Adrenal gland (tissue), 9 donors: ENCODE measurements at regions not wholly inside any gene's neighbourhood (a gene's known extent, or its start where the extent isn't known, plus 50 kb on each side); places are given as distances from the start of the nearest gene placed in this dataset.

Experiments used
- DNase-seq, 7 donors: peaks; one replicate each; pipeline ENCODE4 v3.0.0-alpha.2; 2019 to 2020
- H3K27ac ChIP-seq, 5 donors: fragments of 200-600 bp; sonication (generic) in 4 of 5; 1 replicate in 3 of 5; 2 replicates in 2 of 5; pipeline versions ENCODE4 v1.5.1 to v1.8.0; 2016 to 2020; ENCODE audit warnings: mild to moderate bottlenecking in 1 of 5
- H3K27me3 ChIP-seq: fragments of 200-600 bp; 2 replicates; pipeline ENCODE4 v1.8.0; 2021
- H3K36me3 ChIP-seq, 2 donors: fragments of 200-600 bp; replicated peaks in 1 of 2; 1 replicate in 1 of 2; 2 replicates in 1 of 2; pipeline versions ENCODE4 v1.5.1 to v1.8.0; 2018 to 2022
- H3K4me1 ChIP-seq, 2 donors: fragments of 200-600 bp; replicated peaks in 1 of 2; 1 replicate in 1 of 2; 2 replicates in 1 of 2; pipeline versions ENCODE4 v1.5.1 to v1.8.0; 2018 to 2021
- H3K4me3 ChIP-seq, 4 donors: fragments of 200-600 bp; sonication (generic) in 3 of 4; one replicate each; pipeline ENCODE4 v1.5.1; 2016 to 2018
- H3K9me3 ChIP-seq, 3 donors: fragments of 200-600 bp; sonication (generic) in 1 of 3; replicated peaks in 1 of 3; 1 replicate in 2 of 3; 2 replicates in 1 of 3; pipeline versions ENCODE4 v1.5.1 to v1.8.0; 2016 to 2021
- CTCF ChIP-seq, 6 experiments: fragments of 450-650 bp in 4 of 6; fragments of 200-600 bp in 2 of 6; sonication (generic) in 1 of 6; IDR thresholded peaks; 1 replicate in 5 of 6; 2 replicates in 1 of 6; pipeline versions ENCODE4 v1.5.1 to v1.8.0; 2016 to 2021; ENCODE audit warnings: antibody characterized with exemption in 6 of 6, mild to moderate bottlenecking in 2 of 6, moderate library complexity in 1 of 6
- POLR2A ChIP-seq, 2 donors: fragments of 450-650 bp; IDR thresholded peaks; one replicate each; pipeline ENCODE4 v1.6.1; 2017; ENCODE audit warnings: antibody characterized with exemption in 2 of 2, mild to moderate bottlenecking in 2 of 2, moderate library complexity in 1 of 2
- WGBS, 4 donors: extraction: QIAGEN DNeasy Blood & Tissue Kit in 2 of 4; methylation state at CpG; one replicate each; pipeline versions ENCODE4 v1.1.5 to v1.1.7; 2013 to 2017; 5-methylcytosine and 5-hydroxymethylcytosine counted together
- intact Hi-C, 2 donors: fragments of 100-400 bp; cut with DNase I; formaldehyde crosslinking; loops; one replicate each; pipeline versions ENCODE4 v1.14.1 to v1.15.0; 2022 to 2023
- donor health status: healthy with polysubstance abuse.
- donor health status: Bipolar disorder and iron deficiency.
- donor health status: DM: yes; HTN: yes; CAD: no.
- donor health status: DM: no; HTN: no; CAD: no.
- donor health status: DM: no; HTN: no; CAD: no.

DNA sequence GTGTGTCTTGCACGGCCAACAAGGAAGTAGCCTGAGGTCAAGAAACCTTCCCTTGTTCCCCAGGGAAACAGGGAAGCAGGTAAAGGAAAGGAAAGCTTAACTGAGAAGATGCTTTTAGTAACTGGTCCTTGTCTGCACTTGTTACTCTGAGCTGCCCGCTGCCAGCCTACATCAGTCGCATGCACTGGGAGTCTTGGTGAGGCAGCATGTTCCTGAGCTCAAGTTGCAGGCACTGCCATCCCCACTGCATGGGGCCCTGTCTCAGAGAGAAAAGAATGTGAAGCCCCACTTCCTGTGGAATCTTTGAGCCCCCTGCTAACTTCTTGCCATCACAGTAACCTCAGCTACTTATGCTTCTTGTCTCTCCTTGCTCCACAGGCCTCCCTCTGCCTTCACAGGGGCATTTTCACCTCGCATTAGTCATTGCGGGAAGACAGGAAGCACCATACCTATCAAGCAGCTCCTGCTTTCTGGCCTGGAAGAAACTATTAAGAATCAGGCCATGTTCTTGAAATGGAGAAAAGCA is 344.1 kb upstream of the ADAMTSL1 start:
- TF ChIP-seq CTCF (IDR thresholded peaks at IDR 0.05) (no peak), POLR2A (IDR thresholded peaks at IDR 0.05) (no peak)
- 76 to 83% (median 83%) methylated on average over 4 to 5 of the region's 5 CpGs for WGBS, 4 donors
- H3K27ac ChIP-seq: no peak overlapping the region
- no peak overlapping the region for H3K4me3 ChIP-seq
- no peaks in the 10 kb centered on the region for H3K4me1 ChIP-seq
- no peaks in the 10 kb centered on the region for H3K27me3 ChIP-seq
- H3K36me3 ChIP-seq: no peaks in the 10 kb centered on the region
- DNase-seq: no peak
- intact Hi-C loops: no loop called here
- no peaks in the 10 kb centered on the region for H3K9me3 ChIP-seq

DNA sequence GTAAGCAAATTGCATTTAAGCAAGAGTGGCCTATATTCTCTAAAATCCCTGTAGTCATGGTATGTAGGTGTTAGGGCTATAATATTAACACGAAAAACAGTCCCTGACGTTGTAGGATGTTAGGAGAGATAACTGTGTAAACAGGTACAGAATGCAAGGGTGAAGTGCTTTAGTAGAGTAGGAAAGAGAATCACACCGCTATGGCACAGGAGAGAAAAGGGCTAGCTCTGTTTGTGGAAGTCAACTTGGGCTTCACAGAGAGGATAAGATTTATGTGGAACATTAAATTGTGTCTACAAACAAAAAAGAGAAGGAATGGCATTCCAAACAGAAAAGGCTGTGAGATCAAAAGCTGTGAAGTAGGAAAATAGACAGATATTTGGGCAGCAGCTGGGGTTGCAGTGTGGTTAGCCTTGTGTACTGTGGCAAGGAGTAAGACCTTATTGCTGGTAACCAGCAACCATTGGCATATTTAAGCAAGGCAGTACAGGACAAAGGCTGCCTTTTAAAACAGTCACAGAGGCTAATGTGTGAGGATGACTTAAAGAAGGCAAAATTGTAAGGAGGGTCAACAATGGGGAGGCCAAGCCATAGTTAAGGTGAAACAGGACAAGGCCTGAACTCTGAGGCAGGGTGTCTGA is 337.5 kb upstream of the ADAMTSL1 start:
- H3K4me3 ChIP-seq: no peak overlapping the region
- no peak for DNase-seq
- H3K36me3 ChIP-seq: no peaks in the 10 kb centered on the region
- no peaks in the 10 kb centered on the region for H3K4me1 ChIP-seq
- no peaks in the 10 kb centered on the region for H3K27me3 ChIP-seq
- intact Hi-C loops: no loop called here
- H3K9me3 ChIP-seq: no peaks in the 10 kb centered on the region
- 70 to 84% (median 77%) methylated on average over 3 of the region's 3 CpGs for WGBS, 4 donors
- TF ChIP-seq POLR2A (IDR thresholded peaks at IDR 0.05) (no peak), CTCF (IDR thresholded peaks at IDR 0.05) (no peak)
- no peak overlapping the region for H3K27ac ChIP-seq

DNA sequence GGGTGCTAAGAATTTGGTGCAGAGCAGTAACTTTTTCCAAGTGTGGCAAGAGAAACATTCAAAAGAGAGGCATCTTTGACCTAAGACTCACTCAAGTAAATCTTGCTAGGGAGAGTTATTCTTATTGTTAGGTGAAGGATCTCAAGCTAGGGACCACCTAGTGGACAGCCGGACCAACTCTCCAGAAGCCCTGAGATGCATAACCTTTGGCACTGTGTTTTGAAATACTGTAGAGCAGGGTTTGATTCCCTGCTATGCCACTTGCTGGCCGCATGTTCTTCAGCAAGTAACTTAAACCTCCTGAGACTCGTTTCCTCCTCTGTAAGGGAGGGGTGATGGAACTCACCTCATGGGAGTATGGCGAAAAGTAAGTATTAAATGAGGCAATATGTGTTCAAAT is 336.1 kb upstream of the ADAMTSL1 start:
- intact Hi-C loops: no loop called here
- Histone ChIP-seq H3K4me3 (no peak overlapping the region), H3K27ac (no peak overlapping the region), H3K9me3 (no peaks in the 10 kb centered on the region), H3K27me3 (no peaks in the 10 kb centered on the region), H3K4me1 (no peaks in the 10 kb centered on the region), H3K36me3 (no peaks in the 10 kb centered on the region)
- no peak for DNase-seq
- TF ChIP-seq POLR2A (IDR thresholded peaks at IDR 0.05): no peak
- TF ChIP-seq CTCF (IDR thresholded peaks at IDR 0.05): no peak
- WGBS, 4 donors: 75 to 82% (median 81%) methylated on average over 4 of the region's 4 CpGs

DNA sequence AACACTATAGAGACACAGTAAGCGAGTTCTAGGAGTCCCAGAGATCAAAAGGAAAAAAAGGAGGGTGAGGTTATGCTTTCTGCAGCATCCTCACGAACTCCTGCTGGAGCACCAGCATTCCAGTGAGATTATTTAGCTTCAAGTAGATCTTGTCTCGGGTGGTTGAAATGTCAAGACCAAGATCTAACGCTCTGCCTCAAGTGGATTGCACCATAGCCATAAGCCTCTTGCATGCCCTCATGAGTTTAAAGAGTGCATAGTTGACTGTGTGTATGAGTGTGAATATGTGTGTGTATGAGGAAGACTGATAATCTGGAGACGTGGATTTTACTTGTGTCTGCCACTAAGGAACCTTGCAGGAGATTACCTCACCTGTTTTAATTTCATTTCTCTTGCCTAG is 335.3 kb upstream of the ADAMTSL1 start:
- no peaks in the 10 kb centered on the region for H3K27me3 ChIP-seq
- intact Hi-C loops: no loop called here
- no peak overlapping the region for H3K4me3 ChIP-seq
- no peak overlapping the region for H3K27ac ChIP-seq
- DNase-seq: no peak
- TF ChIP-seq CTCF (IDR thresholded peaks at IDR 0.05): no peak
- no peak for TF ChIP-seq POLR2A (IDR thresholded peaks at IDR 0.05)
- H3K36me3 ChIP-seq: no peaks in the 10 kb centered on the region
- H3K4me1 ChIP-seq: no peaks in the 10 kb centered on the region
- no peaks in the 10 kb centered on the region for H3K9me3 ChIP-seq
- WGBS, 4 donors: 58 to 66% (median 65%) methylated on average over 5 of the region's 5 CpGs
